Astrocyte of the spinal cord (primary cell): ENCODE measurements at regions not wholly inside any gene's neighbourhood (a gene's known extent, or its start where the extent isn't known, plus 50 kb on each side); places are given as distances from the start of the nearest gene placed in this dataset.
"Not testable (repeated sequence)": the region's sequence is repeated elsewhere in the genome, so short reads cannot be mapped to it uniquely, and the experiment has no call there.

Experiments
- DNase-seq: peaks from one replicate; pipeline ENCODE4 v3.0.0; 2011; ENCODE audit warnings: low read depth, low spot score
- H3K4me3 ChIP-seq: 2 replicates; pipeline ENCODE4 v1.5.1; 2011; ENCODE audit warnings: low read depth, mild to moderate bottlenecking, low read length, moderate library complexity
- CTCF ChIP-seq: IDR thresholded peaks from 2 replicates; pipeline ENCODE4 v1.5.1; 2012; ENCODE audit warnings: low read depth, mild to moderate bottlenecking, low read length, inconsistent platforms
- in situ Hi-C: cut with HindIII; loops from 2 replicates; pipeline ENCODE4 v1.10.0; 2017; ENCODE audit warnings: low sequenced_read_pairs

- DNase-seq = no peak
- TF ChIP-seq CTCF = no peak
- no peak overlapping the region for H3K4me3 ChIP-seq
- in situ Hi-C loops = no loop called here
Measured at GRCh38 chr1:70737125-70737524, 310.5 kb downstream of the PTGER3 start.

GRCh38 chr1:70738624-70739023 lies 309.0 kb downstream of the PTGER3 start:
- DNase-seq = no peak
- in situ Hi-C loops = no loop called here
- no peak for TF ChIP-seq CTCF
- no peak overlapping the region for H3K4me3 ChIP-seq

GRCh38 chr1:70745199-70745598 lies 302.4 kb downstream of the PTGER3 start:
- in situ Hi-C loops = no loop called here
- H3K4me3 ChIP-seq = no peak overlapping the region
- DNase-seq = no peak
- TF ChIP-seq CTCF = no peak

- in situ Hi-C loops = not testable (repeated sequence)
Measured at GRCh38 chr1:70746062-70746461, 301.6 kb downstream of the PTGER3 start.

GRCh38 chr1:70747123-70747522 lies 300.5 kb downstream of the PTGER3 start:
- in situ Hi-C loops, DNase-seq, H3K4me3 ChIP-seq: not testable (repeated sequence)

More at GRCh38 chr1:70746062-70746461, 301.6 kb downstream of the PTGER3 start:
- not testable (repeated sequence) for H3K4me3 ChIP-seq, DNase-seq

GRCh38 chr1:70751676-70752287 lies 295.8 kb downstream of the PTGER3 start:
- DNase-seq, H3K4me3 ChIP-seq, in situ Hi-C loops: not testable (repeated sequence)

- no peak for DNase-seq
- in situ Hi-C loops = no loop called here
- no peak for TF ChIP-seq CTCF
- H3K4me3 ChIP-seq = no peak overlapping the region
Measured at GRCh38 chr1:70754701-70755100, 292.9 kb downstream of the PTGER3 start.

- H3K4me3 ChIP-seq = no peak overlapping the region
- DNase-seq = no peak
- TF ChIP-seq CTCF = no peak
- in situ Hi-C loops = no loop called here
Measured at GRCh38 chr1:70760154-70760553, 287.5 kb downstream of the PTGER3 start.
